HUES6 (cell line): ENCODE measurements at regions not wholly inside any gene's neighbourhood (a gene's known extent, or its start where the extent isn't known, plus 50 kb on each side); places are given as distances from the start of the nearest gene placed in this dataset.

Experiments used
- H3K27ac ChIP-seq: 2 replicates; pipeline ENCODE4 v1.7.0; 2013; ENCODE audit warnings: low read depth, mild to moderate bottlenecking, low read length, inconsistent platforms
- H3K27me3 ChIP-seq: 2 replicates; pipeline ENCODE4 v1.6.1; 2013; ENCODE audit warnings: low read length; ENCODE audit not compliant: control insufficient read depth, insufficient read depth
- H3K36me3 ChIP-seq: 2 replicates; pipeline ENCODE4 v1.6.1; 2013; ENCODE audit warnings: low read length; ENCODE audit not compliant: control insufficient read depth, insufficient read depth
- H3K4me1 ChIP-seq: 2 replicates; pipeline ENCODE4 v1.6.1; 2013; ENCODE audit warnings: low read length; ENCODE audit not compliant: control insufficient read depth, insufficient read depth
- H3K4me3 ChIP-seq: 2 replicates; pipeline ENCODE4 v1.5.1; 2013; ENCODE audit warnings: low read depth, low read length
- H3K9ac ChIP-seq: one replicate; pipeline ENCODE4 v1.6.1; 2013; ENCODE audit warnings: mild to moderate bottlenecking, low read length
- H3K9me3 ChIP-seq: 2 replicates; pipeline ENCODE4 v1.6.1; 2013; ENCODE audit warnings: low read depth, low read length; ENCODE audit not compliant: control insufficient read depth, insufficient read depth

DNA sequence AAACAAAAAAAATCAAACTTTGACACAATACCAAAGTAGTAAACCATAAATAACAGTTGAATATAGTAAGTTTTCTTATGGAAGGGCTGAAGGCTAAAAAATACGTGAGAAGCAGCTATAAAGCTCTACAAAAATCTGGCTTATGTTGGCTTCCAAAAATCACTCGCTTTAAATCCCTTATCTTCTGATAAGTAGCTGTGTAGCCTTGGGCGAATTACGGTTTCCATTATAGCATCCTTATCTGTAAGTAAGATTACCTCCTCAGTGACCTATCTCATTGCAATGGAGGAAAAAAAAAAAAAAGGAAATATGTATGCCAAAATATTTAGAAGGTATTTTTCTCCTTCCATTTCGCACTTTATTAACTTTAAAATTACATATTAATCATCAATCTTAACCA lies 348.6 kb downstream of the PLOD2 start:
- H3K4me3 ChIP-seq, result no peak overlapping the region
- H3K36me3 ChIP-seq, result no peaks in the 10 kb centered on the region
- no peak overlapping the region for H3K27ac ChIP-seq
- peaks cover 8% of the 10 kb centered on the region for H3K4me1 ChIP-seq
- no peaks in the 10 kb centered on the region for H3K9me3 ChIP-seq
- H3K9ac ChIP-seq, result no peak overlapping the region
- H3K27me3 ChIP-seq, result no peaks in the 10 kb centered on the region

DNA sequence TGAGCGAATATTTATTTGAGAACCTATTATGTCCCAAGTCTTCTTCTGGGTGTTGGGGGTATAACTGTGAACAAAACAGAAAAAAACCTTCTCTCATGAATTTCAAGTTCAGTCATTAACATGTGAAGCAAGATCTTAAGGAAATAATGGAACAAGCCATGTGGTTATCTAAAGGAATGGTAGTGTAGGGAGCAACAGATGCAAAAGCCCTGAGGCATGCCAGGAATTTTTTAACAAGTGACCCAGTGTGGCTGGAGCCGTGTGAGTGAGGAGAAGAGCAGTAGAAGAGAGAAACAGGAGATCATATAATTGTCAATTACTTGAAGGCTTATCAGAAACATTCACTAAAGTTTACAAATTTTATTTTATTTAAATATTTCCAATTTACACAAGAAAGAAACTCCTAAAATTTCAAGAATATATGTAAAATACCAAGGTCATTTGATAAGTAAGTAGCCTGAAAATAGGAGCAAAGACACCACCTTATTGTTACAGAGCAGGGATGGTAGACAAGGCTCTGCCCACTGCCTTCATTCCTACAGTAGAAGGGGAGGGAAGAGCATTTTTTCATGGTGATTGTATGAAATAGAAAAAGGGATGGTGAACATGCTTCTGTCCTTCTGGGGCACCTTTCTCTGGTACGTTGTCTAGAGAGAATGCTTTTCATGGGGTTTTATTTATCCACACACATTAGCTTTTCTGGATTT lies 345.1 kb downstream of the PLOD2 start:
- no peak overlapping the region for H3K9ac ChIP-seq
- H3K27ac ChIP-seq, result peak overlapping the region; percentile 66
- no peak overlapping the region for H3K4me3 ChIP-seq
- peaks cover 3% of the 10 kb centered on the region; the same call in 1 of the 2 replicates for H3K9me3 ChIP-seq
- H3K4me1 ChIP-seq, result peaks cover 14% of the 10 kb centered on the region
- no peaks in the 10 kb centered on the region for H3K36me3 ChIP-seq
- no peaks in the 10 kb centered on the region for H3K27me3 ChIP-seq

DNA sequence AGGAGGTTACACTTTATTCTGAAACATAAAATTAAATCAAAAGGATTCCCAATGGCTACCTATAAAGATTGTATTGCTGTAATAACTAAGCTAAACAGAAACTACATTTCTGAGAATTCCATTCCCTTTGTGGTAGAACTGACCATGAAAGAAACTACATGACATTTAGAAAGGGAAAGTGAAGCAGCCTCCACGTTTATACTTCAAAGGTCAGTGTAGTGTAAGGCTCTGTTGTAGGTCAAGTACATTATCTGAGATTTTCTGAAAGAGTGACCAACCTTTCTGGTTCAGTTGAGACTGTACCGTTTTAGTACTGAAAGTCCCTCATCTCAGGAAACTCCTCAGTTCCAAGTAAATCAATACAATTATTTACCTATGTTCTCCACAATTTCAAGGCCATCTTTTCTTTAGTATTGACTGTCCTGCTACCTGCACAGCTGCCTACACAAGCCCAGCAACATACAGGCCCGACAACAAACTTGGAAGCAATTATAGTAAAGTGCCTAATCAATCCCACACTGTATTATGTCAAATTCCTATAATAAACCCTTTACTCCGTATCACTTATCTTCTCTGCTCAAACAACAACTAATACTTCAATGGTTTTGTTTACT lies 343.0 kb downstream of the PLOD2 start:
- no peak overlapping the region for H3K4me3 ChIP-seq
- no peak overlapping the region for H3K9ac ChIP-seq
- peaks cover 14% of the 10 kb centered on the region for H3K4me1 ChIP-seq
- H3K27me3 ChIP-seq, result no peaks in the 10 kb centered on the region
- no peaks in the 10 kb centered on the region for H3K36me3 ChIP-seq
- no peak overlapping the region for H3K27ac ChIP-seq
- peaks cover 3% of the 10 kb centered on the region; the same call in 1 of the 2 replicates for H3K9me3 ChIP-seq

DNA sequence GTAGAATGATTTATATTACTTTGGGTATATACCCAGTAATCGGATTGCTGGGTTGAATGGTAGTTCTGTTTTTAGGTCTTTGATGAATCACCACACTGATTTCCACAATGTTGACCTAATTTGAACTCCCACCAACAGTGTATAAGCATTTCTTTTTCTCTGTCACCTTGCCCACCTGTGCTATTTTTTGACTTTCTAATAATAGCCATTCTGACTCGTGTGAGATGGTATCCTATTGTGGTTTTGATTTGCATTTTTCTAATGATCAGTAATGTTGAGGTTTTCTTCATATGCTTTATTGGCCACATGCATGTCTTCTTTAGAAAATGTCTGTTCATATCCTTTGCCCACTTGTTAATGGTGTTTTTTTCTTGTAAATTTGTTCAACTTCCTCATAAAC lies 340.8 kb downstream of the PLOD2 start:
- Histone ChIP-seq H3K4me1 (peaks cover 14% of the 10 kb centered on the region), H3K27ac (no peak overlapping the region), H3K36me3 (no peaks in the 10 kb centered on the region), H3K4me3 (no peak overlapping the region), H3K9ac (no peak overlapping the region), H3K9me3 (peaks cover 3% of the 10 kb centered on the region; the same call in 1 of the 2 replicates), H3K27me3 (no peaks in the 10 kb centered on the region)

DNA sequence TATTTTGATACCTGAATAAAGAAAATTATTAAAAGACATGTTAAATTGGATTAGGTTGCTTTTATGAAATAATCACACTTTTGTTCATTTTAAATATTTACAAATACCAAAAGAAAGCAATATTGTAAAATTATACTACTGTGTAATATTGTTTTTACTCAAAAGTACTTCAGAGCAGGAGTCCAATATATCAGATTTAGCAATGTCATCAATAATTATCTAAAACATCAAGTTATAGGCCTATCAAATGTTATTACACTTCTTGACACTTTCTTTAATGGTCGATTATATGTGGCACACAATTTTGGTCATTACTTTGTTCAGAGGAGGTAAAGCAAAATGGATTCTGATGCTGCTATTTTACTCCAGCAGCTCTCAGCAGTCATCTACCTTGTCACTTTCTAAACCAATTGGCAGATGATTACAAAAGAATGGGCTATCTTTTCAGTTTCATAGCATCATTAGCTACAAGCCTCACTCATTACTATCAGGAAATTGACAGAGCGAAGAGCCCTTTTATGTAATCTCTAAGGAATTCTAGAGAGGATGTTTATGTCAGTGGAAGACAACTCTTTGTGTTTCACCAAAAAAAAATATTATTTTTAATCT lies 318.6 kb downstream of the PLOD2 start:
- H3K36me3 ChIP-seq, result no peaks in the 10 kb centered on the region
- H3K27me3 ChIP-seq, result no peaks in the 10 kb centered on the region
- 0 out of 2 replicates have a peak, but pooled peaks cover 3% of the 10 kb centered on the region for H3K9me3 ChIP-seq
- H3K4me1 ChIP-seq, result no peaks in the 10 kb centered on the region
- H3K9ac ChIP-seq, result no peak overlapping the region
- H3K4me3 ChIP-seq, result no peak overlapping the region
- H3K27ac ChIP-seq, result no peak overlapping the region

DNA sequence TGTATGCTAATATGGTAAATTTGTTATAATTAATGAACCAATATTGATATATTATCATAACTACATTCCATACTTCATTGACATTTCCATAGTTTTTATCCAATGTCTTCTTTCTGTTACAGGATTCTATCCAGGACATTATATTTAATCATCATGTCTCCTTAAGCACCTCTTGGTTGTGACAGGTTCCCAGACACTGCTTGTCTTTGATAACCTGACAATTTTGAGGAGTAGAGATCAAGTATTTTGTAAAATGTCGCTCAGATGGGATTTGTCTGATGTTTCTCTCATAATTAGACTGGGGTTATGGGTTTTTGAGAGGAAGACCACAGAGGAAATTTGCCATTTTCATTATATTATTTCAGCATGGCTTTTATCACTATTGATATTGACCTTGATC lies 317.4 kb downstream of the PLOD2 start:
- no peaks in the 10 kb centered on the region for H3K27me3 ChIP-seq
- H3K4me1 ChIP-seq, result no peaks in the 10 kb centered on the region
- H3K36me3 ChIP-seq, result no peaks in the 10 kb centered on the region
- no peak overlapping the region for H3K4me3 ChIP-seq
- 0 out of 2 replicates have a peak, but pooled peaks cover 3% of the 10 kb centered on the region for H3K9me3 ChIP-seq
- no peak overlapping the region for H3K9ac ChIP-seq
- H3K27ac ChIP-seq, result no peak overlapping the region

DNA sequence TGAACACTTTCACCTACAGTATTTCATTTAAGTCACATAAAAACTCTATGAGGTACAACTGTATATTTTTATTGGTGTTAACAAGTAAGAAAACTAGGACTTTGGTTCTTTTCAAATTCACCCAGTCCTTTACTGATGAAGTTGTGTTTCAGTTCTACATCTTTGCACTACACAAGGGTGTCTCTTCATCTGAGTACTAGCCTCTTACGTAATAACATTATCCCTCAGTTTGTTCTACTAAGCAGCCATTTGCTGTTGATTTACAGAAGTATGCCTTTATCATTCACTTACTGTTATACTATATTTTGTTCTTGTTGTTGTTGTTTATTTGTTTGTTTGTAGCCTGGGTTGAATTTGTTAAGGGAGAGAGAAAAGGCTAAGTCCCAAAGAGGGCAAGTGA lies 311.9 kb downstream of the PLOD2 start:
- H3K27me3 ChIP-seq, result no peaks in the 10 kb centered on the region
- H3K9me3 ChIP-seq, result no peaks in the 10 kb centered on the region
- H3K4me1 ChIP-seq, result no peaks in the 10 kb centered on the region
- no peak overlapping the region for H3K9ac ChIP-seq
- no peak overlapping the region for H3K4me3 ChIP-seq
- H3K27ac ChIP-seq, result no peak overlapping the region
- no peaks in the 10 kb centered on the region for H3K36me3 ChIP-seq

DNA sequence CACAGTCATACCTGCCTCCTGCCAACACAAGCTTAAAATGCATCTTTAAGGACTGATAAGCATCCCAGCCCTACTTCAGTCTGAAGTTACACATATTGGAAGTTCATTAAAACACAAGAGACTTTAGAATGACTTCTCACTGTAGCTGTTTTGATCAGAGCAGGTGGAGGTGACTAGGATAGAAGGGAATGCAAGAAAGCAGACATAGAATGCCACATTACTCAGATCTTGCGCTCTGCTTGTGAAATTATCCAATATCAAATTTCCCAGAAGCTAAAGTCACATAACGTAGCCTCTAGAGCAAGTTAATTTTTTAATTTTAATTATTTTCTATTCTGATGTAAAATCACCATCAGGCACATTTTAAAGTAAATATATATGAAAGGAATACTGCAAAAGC lies 306.5 kb downstream of the PLOD2 start:
- H3K9ac ChIP-seq, result no peak overlapping the region
- H3K4me1 ChIP-seq, result no peaks in the 10 kb centered on the region
- no peak overlapping the region for H3K4me3 ChIP-seq
- H3K36me3 ChIP-seq, result no peaks in the 10 kb centered on the region
- H3K9me3 ChIP-seq, result no peaks in the 10 kb centered on the region
- no peak overlapping the region for H3K27ac ChIP-seq
- no peaks in the 10 kb centered on the region for H3K27me3 ChIP-seq

DNA sequence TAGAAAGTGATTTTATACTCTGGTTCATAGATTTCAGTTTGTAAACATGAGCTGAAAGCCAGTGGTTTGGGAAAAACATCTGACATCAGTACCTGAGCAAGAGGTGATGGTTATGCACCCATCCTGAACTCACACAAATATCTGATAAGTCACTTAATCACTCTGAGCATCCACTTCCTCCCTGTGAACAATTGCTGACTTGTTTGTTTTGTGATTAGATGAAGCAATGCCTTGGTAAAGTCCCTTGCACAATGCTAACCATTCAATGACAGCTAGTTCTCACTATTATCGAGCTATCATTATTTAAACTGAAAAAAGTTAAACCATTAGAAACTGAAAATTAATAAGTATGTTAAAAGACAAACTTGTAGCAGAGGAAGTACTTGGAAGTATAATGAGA lies 303.0 kb downstream of the PLOD2 start:
- H3K27me3 ChIP-seq, result no peaks in the 10 kb centered on the region
- no peaks in the 10 kb centered on the region for H3K9me3 ChIP-seq
- H3K36me3 ChIP-seq, result no peaks in the 10 kb centered on the region
- no peak overlapping the region for H3K27ac ChIP-seq
- no peaks in the 10 kb centered on the region for H3K4me1 ChIP-seq
- H3K9ac ChIP-seq, result no peak overlapping the region
- H3K4me3 ChIP-seq, result no peak overlapping the region

DNA sequence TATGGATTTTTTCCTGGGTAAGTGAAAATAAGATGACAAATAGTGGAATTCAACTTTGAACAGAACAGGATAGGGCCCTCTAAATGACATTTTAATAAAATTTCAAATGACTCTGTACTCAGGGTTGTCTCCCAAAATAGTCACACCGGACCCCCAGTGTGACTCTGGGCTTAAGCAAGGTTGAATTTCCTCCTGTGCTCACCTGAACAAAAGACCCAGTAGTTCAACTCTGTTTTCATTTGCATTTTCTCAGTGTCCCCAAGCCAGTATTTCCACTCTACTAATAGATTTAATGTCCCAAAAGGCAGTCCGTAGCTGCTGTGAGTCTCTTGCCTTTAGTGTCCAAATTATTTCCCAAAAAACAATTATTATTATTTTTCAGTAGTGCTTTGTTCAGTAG lies 296.6 kb downstream of the PLOD2 start:
- H3K9me3 ChIP-seq, result no peaks in the 10 kb centered on the region
- peaks cover 7% of the 10 kb centered on the region; the same call in 1 of the 2 replicates for H3K4me1 ChIP-seq
- H3K9ac ChIP-seq, result no peak overlapping the region
- H3K4me3 ChIP-seq, result no peak overlapping the region
- H3K36me3 ChIP-seq, result no peaks in the 10 kb centered on the region
- no peaks in the 10 kb centered on the region for H3K27me3 ChIP-seq
- 0 out of 2 replicates have a peak overlapping the region, but pooled peaks have one; percentile 8 for H3K27ac ChIP-seq

DNA sequence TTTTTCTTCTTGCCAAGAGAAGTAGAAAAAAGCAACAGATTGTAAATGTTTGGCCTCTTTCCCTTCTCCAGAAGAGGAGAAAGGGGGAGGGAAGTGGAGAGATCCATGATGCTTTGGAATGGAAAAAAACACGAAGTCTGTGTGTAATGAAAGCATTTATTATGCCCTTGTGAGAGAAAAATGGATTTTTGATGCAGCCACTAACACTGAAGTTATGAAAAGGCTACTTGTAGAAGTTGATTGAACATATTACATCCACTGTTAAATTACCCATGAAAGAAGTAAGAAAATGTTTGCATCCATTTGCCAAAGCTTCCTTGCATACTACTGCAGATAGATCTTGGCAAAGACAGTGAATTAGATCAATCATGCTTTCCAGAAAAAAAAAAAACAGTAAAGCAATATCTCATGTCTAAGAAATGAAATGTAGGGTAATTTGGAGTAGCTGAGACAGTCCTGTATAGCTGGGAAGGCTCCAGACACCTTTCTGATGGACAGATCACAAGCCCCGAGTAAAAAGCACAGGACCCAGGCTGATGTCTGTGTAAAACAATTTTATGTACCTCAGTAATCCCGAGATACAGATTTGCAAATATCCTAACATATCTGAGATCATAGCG lies 295.5 kb downstream of the PLOD2 start:
- Histone ChIP-seq H3K4me1 (peaks cover 7% of the 10 kb centered on the region; the same call in 1 of the 2 replicates), H3K27ac (no peak overlapping the region), H3K9ac (no peak overlapping the region), H3K9me3 (no peaks in the 10 kb centered on the region), H3K36me3 (no peaks in the 10 kb centered on the region), H3K4me3 (no peak overlapping the region), H3K27me3 (no peaks in the 10 kb centered on the region)
